HG03520 (cell line): ENCODE measurements at regions not wholly inside any gene's neighbourhood (a gene's known extent, or its start where the extent isn't known, plus 50 kb on each side); places are given as distances from the start of the nearest gene placed in this dataset.
"Not testable (repeated sequence)": the region's sequence is repeated elsewhere in the genome, so short reads cannot be mapped to it uniquely, and the experiment has no call there.

Experiments
- ATAC-seq: cut with Tn5 transposase; IDR thresholded peaks from one replicate; pipeline ENCODE4 v1.9.1; 2021; ENCODE audit warnings: mild to moderate bottlenecking, moderate library complexity; ENCODE audit not compliant: unreplicated experiment

GRCh38 chr5:124796495-124796894 lies 50.1 kb upstream of the ZNF608 start:
- ATAC-seq, result no peak

GRCh38 chr5:124797665-124798087 lies 51.2 kb upstream of the ZNF608 start:
- no peak for ATAC-seq

- ATAC-seq, result no peak
Measured at GRCh38 chr5:124798890-124799289, 52.5 kb upstream of the ZNF608 start.

- no peak for ATAC-seq
Measured at GRCh38 chr5:124801551-124801950, 55.1 kb upstream of the ZNF608 start.

- no peak for ATAC-seq
Measured at GRCh38 chr5:124803617-124804323, 57.3 kb upstream of the ZNF608 start.

GRCh38 chr5:124806026-124806372 lies 59.6 kb upstream of the ZNF608 start:
- no peak for ATAC-seq

DNA sequence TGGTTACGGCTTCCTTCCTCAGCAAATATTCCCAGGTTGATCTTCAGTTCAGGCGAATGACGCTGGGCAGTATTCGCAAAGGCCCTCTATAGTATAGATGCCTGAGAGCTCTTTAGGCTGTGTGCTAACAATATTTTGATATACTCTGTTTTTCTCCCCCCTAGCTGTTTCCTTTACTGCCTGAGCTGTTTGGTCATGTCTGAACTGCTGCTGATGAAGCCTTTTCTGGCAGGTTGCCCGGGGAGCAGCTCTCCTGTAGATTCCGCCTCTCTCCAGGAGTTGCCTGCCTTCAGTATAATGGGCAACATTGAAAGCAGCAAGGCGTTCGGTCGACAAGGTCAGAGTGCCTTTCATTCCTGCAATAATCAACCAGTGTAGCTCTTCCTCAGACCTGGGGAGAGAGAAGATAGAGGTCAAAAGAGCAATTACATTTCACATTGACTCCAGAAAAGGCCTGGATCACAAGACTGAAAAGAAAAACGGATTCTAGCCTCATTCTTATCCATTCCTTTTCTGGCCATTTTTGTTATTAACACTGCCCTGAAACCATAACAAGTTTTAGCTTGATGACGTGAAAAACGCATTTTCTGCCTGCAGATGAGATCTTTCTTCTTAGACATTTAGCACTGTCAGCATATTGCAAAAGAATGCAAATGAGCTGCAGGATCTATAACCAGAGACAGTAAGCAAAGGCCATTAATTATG lies 60.1 kb upstream of the ZNF608 start:
- ATAC-seq, result no peak

DNA sequence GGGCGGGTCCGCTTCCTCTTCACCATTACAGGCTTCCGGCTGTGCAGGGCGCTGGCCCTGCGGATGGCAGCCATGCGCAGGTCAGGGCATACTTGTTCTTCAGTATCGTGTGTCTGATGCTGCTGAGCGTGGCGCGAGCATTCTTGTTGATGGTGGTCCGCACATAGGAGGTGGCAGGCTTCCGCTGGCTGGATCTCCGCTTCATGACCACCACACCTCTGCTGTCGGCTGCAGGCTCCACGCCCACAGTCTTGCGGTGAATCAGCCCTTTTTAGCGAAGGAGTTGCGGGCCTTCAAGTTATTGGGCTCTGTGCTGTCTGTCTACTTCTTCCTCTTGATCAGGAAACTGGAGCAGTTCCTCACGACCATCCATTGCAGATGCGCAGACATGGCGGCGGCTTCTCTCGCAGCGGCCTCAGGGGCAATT lies 62.4 kb upstream of the ZNF608 start:
- no peak for ATAC-seq

- no peak for ATAC-seq
Measured at GRCh38 chr5:124810396-124811006, 64.1 kb upstream of the ZNF608 start.

DNA sequence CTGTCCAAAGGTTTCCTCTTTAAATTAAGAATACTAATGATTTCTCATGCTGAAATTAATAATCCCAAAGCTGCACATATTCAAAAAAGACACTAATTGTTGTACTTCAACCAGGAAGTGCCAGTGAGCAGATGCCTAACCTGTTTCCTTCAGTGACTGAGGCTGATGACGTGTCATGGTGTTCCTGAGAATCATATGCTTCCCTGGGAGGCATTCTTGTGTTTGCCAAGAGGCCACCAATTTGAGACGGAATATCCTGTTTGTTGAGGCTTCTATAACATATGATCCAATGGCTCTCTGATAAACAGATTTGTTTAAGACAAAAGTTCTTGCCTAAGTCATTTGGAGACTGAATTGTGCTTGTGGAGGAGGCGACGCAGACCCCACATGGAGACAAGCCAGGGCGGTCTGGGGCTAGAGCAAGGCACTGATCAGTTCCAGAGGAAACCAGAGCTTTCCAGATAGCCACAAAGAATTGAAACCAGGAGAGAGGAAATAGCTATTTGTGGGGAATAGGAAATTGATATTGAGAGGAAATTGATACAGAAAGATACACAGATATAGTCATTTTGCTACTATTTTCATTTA lies 66.4 kb upstream of the ZNF608 start:
- no peak for ATAC-seq

DNA sequence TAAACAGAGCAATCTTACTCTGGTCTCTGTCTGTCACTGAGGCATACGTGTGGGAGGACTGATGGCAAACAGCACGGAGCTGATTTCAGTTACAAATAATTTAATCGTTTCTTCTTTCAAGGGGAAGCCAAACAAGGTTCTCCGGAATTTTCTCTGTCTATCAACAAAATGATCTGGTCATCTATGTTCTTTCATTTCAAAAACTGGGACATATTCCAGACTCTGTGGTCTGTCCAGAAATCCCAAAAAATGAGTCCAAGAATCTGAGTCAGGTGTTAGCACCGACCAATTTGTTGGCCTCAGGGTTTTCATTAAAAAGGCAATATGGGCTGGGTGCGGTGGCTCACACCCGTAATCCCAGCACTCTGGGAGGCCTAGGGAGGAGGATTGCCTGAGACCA lies 69.9 kb upstream of the ZNF608 start:
- no peak for ATAC-seq

GRCh38 chr5:124819201-124819600 lies 72.8 kb upstream of the ZNF608 start:
- ATAC-seq, result no peak

GRCh38 chr5:124822647-124823046 lies 76.2 kb upstream of the ZNF608 start:
- no peak for ATAC-seq

DNA sequence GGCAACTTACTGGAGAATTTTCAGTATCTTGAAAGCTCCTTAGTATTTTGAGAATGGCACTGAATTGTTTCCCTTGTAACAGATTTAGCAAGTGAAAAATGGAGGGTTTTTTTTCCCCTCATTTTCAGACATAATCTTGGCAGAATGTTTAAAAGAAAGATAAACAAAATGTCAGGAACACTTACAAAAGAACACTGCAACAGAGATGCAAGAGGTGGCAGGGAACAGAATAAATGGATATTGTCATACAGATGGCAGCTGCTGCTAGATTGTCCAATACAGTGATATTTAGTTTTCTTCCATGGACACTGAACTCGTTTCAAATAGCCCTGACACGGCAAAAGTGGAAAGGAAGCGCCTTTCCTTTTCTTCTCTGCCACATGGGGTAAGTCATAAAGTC lies 76.9 kb upstream of the ZNF608 start:
- no peak for ATAC-seq

DNA sequence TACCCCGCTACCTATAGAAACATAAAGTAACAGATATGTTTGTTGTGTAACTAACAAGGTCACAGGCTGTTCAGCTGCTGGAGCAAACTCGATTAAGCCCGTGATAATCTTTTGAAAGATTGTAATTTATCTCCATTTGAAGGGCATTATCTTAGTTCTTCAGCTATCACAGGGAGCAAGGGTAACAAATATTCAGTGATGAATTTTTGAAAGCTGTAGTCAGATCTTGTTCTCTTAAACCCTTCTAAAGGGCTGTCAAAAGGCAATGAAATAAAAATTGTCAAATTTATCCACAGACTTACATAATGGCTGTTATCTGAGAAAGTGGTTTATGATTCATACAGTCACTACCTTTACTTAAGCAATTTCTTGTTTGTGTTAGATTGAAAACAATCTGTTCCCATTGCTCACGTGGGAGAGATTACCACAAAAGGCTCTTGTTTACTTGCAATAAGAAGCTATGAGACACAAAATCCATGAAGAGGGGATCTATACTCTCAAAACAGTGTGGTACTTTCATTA lies 78.3 kb upstream of the ZNF608 start:
- ATAC-seq, result no peak

DNA sequence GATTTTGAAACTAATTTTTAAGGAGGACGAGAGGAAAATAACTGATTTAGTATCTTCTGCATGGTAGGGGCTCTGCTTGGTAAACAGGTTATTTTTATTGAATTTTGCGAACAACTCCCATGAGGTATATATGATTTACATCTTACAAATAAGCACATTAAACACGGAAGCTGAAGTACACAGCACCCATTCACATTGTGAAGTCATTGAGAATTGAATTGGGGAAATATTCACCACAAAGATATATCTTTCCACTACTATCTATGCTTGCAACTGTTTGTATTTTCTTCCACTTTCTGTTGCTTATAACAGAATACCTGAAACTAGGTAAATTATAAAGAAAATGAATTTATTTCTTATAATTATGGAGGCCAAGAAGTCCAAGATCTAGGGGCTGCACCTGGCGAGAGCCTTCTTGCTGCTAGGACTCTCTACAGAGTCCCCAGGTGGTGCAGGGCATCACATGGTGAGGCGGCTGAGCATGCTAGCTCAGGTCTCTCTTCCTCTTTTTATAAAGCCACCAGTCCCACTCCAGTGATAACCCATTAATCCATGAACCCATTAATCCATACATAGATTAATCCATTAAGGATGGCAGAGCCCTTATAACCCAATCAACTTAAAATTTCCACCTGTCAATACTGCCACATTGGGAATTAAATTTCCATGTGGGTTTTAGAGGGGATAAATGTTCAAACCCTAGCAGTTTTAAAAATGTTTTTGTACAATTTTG lies 79.0 kb upstream of the ZNF608 start:
- peak; percentile 91 for ATAC-seq

GRCh38 chr5:124825983-124826337 lies 79.5 kb upstream of the ZNF608 start:
- ATAC-seq, result no peak

- ATAC-seq, result no peak
Measured at GRCh38 chr5:124828731-124829234, 82.3 kb upstream of the ZNF608 start.

DNA sequence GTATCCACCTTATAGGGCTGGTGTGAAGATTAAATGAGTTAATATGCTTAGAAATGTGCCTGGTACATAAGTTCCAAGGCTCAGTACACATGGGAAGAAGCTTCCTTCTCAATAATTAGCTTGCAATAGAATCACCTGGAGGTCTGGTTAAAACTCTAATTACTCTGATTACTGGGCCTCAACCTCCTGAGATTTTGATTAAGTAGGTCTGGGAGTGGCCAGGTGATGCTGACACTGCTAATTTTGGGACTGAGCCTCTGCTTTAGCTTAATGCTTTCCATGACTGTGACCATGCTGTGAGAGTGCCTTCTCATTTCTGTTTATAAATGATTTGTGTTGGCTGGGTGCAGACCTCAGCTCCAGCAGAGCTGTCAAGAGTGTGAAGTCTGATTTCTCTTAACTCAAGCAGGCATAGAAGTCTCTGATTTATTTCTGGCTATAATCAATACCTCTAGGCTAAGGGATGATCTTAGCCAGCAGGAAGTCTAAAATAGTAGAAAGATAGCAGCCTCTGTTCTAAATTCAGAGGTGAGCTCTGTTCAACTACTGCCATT lies 85.3 kb upstream of the ZNF608 start:
- ATAC-seq, result no peak

DNA sequence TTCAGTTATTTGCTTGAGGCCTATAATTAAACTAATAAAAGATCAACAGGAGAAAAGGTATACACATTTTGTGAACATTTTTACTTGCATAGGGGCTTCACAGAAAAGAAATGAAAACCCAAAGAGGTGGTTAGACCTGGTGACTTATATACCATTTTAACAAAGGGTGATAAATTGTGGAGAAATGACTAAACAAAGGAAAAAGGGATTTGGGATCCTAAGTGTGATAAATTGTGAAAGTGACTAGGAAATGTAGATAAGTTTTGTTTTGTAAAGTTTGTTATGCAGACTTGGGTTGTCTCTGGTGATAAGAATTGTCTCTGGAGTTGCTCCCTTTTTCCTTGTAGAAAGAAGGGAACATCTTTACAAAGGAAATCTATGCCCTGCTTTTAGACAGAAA lies 86.1 kb upstream of the ZNF608 start:
- no peak for ATAC-seq

GRCh38 chr5:124836314-124836713 lies 89.9 kb upstream of the ZNF608 start:
- ATAC-seq, result not testable (repeated sequence)
